ENCODE measurements at regions not wholly inside any gene's neighbourhood (a gene's known extent, or its start where the extent isn't known, plus 50 kb on each side); places are given as distances from the start of the nearest gene placed in this dataset.

GRCh38 chr3:132805071-132805470 lies 82.9 kb upstream of the NPHP3 start:
- intact Hi-C loops (cut with DNase I; ENCODE audit: low total_unique reads) (no loop called here), in situ Hi-C loops (cut with MboI; ENCODE audit: low sequenced_read_pairs in 4 of 4) (no loop called here)
- no peak for TF ChIP-seq CTCF (IDR thresholded peaks at IDR 0.05 in 4 of 5, conservative IDR thresholded peaks at IDR 0.05 in 1 of 5)
- TF ChIP-seq POLR2A (IDR thresholded peaks at IDR 0.05), result no peak
- H3K9me3 ChIP-seq, result no peaks in the 10 kb centered on the region
- no peak overlapping the region for H3K27ac ChIP-seq
- ATAC-seq (no peak), DNase-seq (no peak)
- no peak overlapping the region for H3K4me3 ChIP-seq
- peaks cover 5 to 10% of the 10 kb centered on the region in 2 donors for H3K4me1 ChIP-seq
- no peaks in the 10 kb centered on the region for H3K36me3 ChIP-seq
- H3K27me3 ChIP-seq, result no peaks in the 10 kb centered on the region

- TF ChIP-seq CTCF (IDR thresholded peaks at IDR 0.05 in 4 of 5, conservative IDR thresholded peaks at IDR 0.05 in 1 of 5) (no peak), POLR2A (IDR thresholded peaks at IDR 0.05) (no peak)
- ATAC-seq (no peak), DNase-seq (no peak)
- no peaks in the 10 kb centered on the region for H3K27me3 ChIP-seq
- in situ Hi-C loops (cut with MboI; ENCODE audit: low sequenced_read_pairs in 4 of 4) (no loop called here), intact Hi-C loops (cut with DNase I; ENCODE audit: low total_unique reads) (no loop called here)
- H3K4me3 ChIP-seq, result no peak overlapping the region
- no peaks in the 10 kb centered on the region for H3K36me3 ChIP-seq
- H3K9me3 ChIP-seq, result no peaks in the 10 kb centered on the region
- H3K4me1 ChIP-seq, result peaks cover 5 to 10% of the 10 kb centered on the region in 2 donors
- no peak overlapping the region for H3K27ac ChIP-seq
These were observed 82.3 kb upstream of the NPHP3 start for GRCh38 chr3:132804498-132804897.

DNA sequence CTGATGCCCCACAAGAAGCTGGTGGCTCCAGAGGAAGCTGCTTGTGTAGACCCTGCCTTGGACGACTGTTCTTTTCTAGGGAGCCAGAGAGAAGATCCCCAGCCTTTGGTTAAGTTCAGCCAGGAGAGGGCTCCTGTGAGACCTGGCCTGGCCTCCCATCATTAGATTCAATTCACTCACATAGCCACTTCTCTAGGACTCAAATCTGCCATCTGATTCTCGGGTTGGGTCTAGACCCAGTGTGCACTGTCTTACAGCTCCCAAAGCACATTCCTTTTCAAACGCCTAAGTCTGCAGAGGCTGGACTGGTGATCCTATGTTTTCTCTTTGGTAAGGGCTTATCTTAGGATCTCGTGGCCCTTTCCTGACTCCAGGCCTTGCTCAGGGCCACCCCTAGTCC lies 81.7 kb upstream of the NPHP3 start:
- TF ChIP-seq CTCF (IDR thresholded peaks at IDR 0.05 in 4 of 5, conservative IDR thresholded peaks at IDR 0.05 in 1 of 5) (no peak), POLR2A (IDR thresholded peaks at IDR 0.05) (no peak)
- DNase-seq (no peak), ATAC-seq (no peak)
- peaks cover 5 to 10% of the 10 kb centered on the region in 2 donors for H3K4me1 ChIP-seq
- no peaks in the 10 kb centered on the region for H3K9me3 ChIP-seq
- H3K27ac ChIP-seq, result no peak overlapping the region
- in situ Hi-C loops (cut with MboI; ENCODE audit: low sequenced_read_pairs in 4 of 4) (no loop called here), intact Hi-C loops (cut with DNase I; ENCODE audit: low total_unique reads) (no loop called here)
- H3K4me3 ChIP-seq, result no peak overlapping the region
- no peaks in the 10 kb centered on the region for H3K27me3 ChIP-seq
- H3K36me3 ChIP-seq, result no peaks in the 10 kb centered on the region

GRCh38 chr3:132800958-132801357 lies 78.7 kb upstream of the NPHP3 start:
- Histone ChIP-seq H3K27me3 (no peaks in the 10 kb centered on the region), H3K4me3 (peak overlapping the region in 2 of 4 donors; percentile 9 to 35), H3K9me3 (no peaks in the 10 kb centered on the region), H3K36me3 (no peaks in the 10 kb centered on the region), H3K4me1 (peaks cover 5 to 10% of the 10 kb centered on the region in 2 donors), H3K27ac (no peak overlapping the region)
- no peak for TF ChIP-seq CTCF (IDR thresholded peaks at IDR 0.05 in 4 of 5, conservative IDR thresholded peaks at IDR 0.05 in 1 of 5)
- no peak for TF ChIP-seq POLR2A (IDR thresholded peaks at IDR 0.05)
- in situ Hi-C loops (cut with MboI; ENCODE audit: low sequenced_read_pairs in 4 of 4), result no loop called here
- ATAC-seq (peak in 1 of 2 donors; percentile 56), DNase-seq (no peak)
- intact Hi-C loops (cut with DNase I; ENCODE audit: low total_unique reads), result no loop called here

DNA sequence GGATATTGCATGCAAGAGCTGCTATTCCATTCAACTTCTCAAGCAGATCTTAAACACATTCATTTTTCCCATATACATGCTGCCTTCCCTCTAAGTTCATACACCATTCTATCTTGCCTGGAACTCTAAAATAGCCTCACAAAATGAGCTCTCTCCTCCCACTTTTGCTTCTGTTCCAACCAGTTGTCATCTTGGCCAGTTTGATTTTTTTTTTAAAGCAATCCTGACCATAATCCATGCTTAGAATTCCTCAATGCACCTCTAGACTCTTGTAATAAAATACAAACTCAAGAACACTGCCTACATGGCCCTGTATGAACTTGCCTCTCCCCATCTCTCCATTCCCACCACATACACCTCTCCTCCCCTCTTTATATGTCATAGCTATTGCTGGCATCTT lies 68.6 kb upstream of the NPHP3 start:
- intact Hi-C loops (cut with DNase I; ENCODE audit: low total_unique reads), result no loop called here
- Histone ChIP-seq H3K4me1 (peaks cover 18 to 19% of the 10 kb centered on the region in 2 donors), H3K4me3 (no peak overlapping the region), H3K27ac (no peak overlapping the region), H3K9me3 (no peaks in the 10 kb centered on the region), H3K27me3 (no peaks in the 10 kb centered on the region), H3K36me3 (no peaks in the 10 kb centered on the region)
- DNase-seq (no peak), ATAC-seq (no peak)
- TF ChIP-seq CTCF (IDR thresholded peaks at IDR 0.05 in 4 of 5, conservative IDR thresholded peaks at IDR 0.05 in 1 of 5), result no peak
- TF ChIP-seq POLR2A (IDR thresholded peaks at IDR 0.05), result no peak
- in situ Hi-C loops (cut with MboI; ENCODE audit: low sequenced_read_pairs in 4 of 4), result loop anchor here in 1 of 4 donors (25.0 kb wide), 1 partner anchor 96 kb away; no protein-coding TSS in a partner anchor
